Skin epidermis (tissue), 12 donors: ENCODE measurements at regions not wholly inside any gene's neighbourhood (a gene's known extent, or its start where the extent isn't known, plus 50 kb on each side); places are given as distances from the start of the nearest gene placed in this dataset.
"Not testable (repeated sequence)": the region's sequence is repeated elsewhere in the genome, so short reads cannot be mapped to it uniquely, and the experiment has no call there.

Source experiments
- H3K27ac ChIP-seq, 21 experiments: fragments of 200-600 bp; sonication (generic) in 11 of 21; one replicate each; pipeline ENCODE4 v1.5.0; 2020; ENCODE audit warnings: mild to moderate bottlenecking in 3 of 21, inconsistent platforms in 2 of 21, moderate library complexity in 2 of 21
- H3K4me3 ChIP-seq, 7 experiments: fragments of 200-600 bp; sonication (generic) in 2 of 7; one replicate each; pipeline ENCODE4 v1.5.0; 2020; ENCODE audit warnings: inconsistent platforms in 2 of 7, mild to moderate bottlenecking in 2 of 7, moderate library complexity in 1 of 7

DNA sequence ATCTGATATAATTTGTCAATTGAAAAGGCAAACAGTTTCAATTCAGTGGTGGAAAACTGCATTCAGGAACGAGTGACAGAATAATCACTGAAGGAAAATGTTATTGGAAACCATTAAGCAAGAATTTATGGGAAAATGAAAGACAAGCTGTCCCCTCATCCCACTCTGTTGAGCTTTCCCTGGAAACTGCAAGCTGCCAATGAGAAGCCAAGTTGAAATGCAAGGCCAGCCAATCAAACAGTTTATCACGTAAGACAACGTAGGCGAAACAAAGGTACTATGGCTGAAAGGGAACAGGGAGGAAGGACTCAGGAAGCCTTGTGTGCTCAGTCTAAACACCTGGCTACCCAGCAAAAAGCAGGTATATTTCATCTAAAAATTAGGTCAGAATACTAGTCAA lies 187.9 kb upstream of the ATP10A start:
- Histone ChIP-seq H3K4me3 (no peak overlapping the region), H3K27ac (no peak overlapping the region)

DNA sequence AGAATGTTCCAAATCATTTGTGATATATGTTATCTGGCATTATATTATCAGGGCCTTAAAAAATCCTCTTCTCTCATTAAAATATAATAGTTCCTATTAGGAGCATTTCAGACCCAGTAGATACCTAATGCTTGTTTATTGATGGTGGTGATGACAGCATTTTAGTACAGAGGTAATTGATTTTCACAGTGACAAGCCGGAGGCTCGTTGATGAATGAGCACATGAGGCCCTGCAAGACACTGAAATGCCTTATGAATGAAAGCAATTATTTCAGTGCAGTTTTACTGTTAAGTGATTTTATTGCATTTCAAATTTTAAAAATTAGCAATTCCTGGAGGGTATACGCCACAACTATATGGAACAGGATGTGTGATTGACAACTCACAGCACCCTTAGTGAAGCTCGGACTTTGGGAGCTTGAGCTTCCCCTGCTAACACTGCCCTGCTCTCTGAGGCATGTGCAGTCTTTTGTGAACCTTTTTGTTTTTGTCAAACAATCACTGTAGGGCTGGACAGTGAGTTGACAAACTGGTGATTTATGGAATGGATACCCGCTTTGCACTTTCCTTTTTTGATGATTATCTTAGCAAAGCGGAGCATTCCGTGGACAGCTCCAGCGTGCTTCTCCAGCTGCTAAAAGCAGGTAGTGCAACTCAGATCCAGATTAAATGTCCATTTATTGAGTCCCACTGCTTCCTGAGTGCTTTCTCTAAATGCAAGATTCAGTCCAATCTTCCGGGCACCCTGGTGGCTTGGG lies 187.0 kb upstream of the ATP10A start:
- H3K4me3 ChIP-seq = no peak overlapping the region
- H3K27ac ChIP-seq = no peak overlapping the region

GRCh38 chr15:26048669-26049068 lies 185.5 kb upstream of the ATP10A start:
- no peak overlapping the region for H3K27ac ChIP-seq
- no peak overlapping the region for H3K4me3 ChIP-seq

- no peak overlapping the region for H3K4me3 ChIP-seq
- H3K27ac ChIP-seq = no peak overlapping the region
Observed at GRCh38 chr15:26045516-26045915, 182.4 kb upstream of the ATP10A start.

DNA sequence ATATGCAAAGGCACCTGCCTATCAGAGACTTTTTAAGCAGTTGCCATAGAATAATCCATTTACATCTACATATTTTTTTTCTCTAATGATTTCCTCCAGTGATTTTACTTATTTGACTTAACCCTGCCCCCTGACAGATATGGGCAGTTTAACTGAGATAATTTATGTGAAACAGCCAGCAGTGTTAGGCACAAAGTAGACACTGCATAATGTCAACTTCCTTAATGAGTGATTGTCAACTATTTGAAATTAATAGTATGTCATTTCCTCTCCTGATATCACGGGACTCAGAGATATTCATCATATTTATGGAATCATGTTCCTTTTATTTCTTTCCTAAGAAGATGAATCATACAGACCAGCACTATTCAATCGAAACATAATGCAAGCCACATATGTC lies 179.9 kb upstream of the ATP10A start:
- H3K27ac ChIP-seq = no peak overlapping the region

GRCh38 chr15:26038693-26039092 lies 175.6 kb upstream of the ATP10A start:
- H3K4me3 ChIP-seq = no peak overlapping the region
- no peak overlapping the region for H3K27ac ChIP-seq

More for the DNA sequence above, 179.9 kb upstream of the ATP10A start:
- no peak overlapping the region for H3K4me3 ChIP-seq

DNA sequence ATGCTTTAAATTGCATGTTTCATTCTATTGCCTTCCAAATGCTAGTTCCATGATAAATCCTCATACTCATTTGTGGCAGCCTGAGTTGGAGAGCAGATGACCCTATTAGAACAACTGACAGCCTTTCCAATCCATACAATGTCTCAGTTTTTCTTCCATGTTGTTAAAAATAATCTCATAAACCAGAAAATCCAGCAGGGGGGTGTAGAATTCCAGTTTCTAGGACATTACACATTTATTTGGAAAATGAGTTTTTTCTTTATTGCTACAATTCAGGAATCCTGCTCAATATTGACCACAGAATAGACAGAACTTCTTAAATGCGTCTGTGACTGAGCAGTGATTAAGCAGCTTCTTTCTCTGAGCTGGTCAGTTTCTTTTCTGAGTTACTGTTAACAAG lies 174.2 kb upstream of the ATP10A start:
- Histone ChIP-seq H3K27ac (no peak overlapping the region), H3K4me3 (no peak overlapping the region)

DNA sequence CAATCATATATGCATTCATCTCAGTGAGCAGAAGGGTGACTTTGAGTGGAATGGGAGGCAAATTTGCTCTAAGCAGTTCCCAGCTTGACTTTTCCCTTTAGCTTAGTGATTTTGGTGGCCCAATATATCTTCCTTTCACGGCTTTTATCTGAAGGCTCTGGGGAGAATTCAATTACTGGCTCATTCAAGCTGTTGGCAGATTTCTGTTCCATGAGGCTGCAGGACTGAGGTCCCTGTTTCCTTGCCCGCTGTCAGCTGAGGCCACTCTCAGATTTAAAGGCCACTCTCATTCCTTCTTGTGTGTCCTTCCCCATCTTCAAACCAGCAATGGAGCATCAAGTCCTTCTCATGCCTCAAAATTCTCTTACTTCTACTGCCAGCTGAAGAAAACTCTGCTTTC lies 170.4 kb upstream of the ATP10A start:
- H3K4me3 ChIP-seq = no peak overlapping the region

DNA sequence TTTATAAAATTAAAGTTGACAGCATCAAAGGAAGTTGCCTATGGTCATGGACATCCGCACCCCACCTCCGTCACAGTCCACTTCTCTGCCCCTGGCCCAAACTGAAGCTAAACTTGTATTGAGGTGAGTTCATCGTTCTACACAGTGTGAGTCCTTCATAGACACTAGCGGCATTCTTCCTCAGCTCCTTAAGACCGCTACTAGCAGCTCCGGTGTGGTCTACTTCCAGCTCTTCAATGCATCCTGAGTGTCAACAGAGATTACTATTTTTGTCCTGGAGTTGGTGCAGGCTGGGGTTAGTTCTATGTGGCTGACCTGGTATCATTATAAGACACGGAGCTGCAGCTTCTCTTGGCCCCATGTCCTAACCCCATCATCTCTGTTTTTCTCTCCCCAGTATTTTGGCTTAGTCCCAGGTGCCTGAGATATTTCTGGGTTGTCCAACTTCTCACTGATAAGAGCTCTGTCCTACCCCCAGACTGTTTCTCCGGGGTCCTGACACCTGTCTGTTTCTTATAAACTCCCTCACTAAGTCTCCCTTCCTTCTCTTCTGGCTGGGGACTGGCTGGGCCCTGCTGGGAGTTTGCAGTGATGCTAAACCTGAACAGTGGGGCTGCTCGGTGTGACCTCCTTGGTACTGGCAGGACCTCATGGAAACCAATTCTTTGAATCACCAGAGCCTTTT lies 169.2 kb upstream of the ATP10A start:
- Histone ChIP-seq H3K27ac (no peak overlapping the region), H3K4me3 (no peak overlapping the region)

More for the DNA sequence above, 170.4 kb upstream of the ATP10A start:
- H3K27ac ChIP-seq = no peak overlapping the region

GRCh38 chr15:26029586-26029985 lies 166.5 kb upstream of the ATP10A start:
- H3K4me3 ChIP-seq, H3K27ac ChIP-seq: not testable (repeated sequence)

GRCh38 chr15:26029146-26029545 lies 166.0 kb upstream of the ATP10A start:
- H3K4me3 ChIP-seq = no peak overlapping the region
- H3K27ac ChIP-seq = no peak overlapping the region

DNA sequence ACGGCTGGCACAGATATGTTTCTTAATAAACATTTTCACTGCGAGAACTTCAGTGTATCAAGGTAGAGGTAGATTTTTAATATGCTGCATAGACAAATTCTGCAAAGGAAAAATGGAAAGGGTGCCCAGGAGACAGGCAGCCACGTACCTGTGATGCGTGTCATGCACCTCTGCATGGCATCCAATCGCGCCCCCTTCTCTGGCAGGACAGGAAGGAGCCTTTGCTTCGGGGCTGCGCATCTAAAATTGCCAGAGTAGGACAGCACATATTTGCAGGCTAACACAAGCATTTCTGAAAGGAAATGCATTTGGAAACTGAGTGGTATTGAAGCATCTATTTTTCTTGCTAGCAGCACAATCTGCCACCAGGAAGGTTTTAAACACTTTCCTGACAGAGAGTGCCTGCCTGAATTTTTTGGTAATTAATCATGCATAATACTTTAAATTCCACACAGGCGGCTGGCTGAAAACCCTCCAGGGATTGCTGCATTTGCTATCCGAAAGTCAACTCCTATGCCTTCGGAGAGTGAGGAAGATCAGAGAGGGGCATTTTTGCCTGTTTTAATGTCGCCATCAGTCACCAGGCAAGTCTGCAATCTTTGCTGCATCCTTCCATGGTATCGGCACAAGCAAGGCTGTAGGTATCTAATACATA lies 165.1 kb upstream of the ATP10A start:
- no peak overlapping the region for H3K4me3 ChIP-seq
- H3K27ac ChIP-seq = no peak overlapping the region

DNA sequence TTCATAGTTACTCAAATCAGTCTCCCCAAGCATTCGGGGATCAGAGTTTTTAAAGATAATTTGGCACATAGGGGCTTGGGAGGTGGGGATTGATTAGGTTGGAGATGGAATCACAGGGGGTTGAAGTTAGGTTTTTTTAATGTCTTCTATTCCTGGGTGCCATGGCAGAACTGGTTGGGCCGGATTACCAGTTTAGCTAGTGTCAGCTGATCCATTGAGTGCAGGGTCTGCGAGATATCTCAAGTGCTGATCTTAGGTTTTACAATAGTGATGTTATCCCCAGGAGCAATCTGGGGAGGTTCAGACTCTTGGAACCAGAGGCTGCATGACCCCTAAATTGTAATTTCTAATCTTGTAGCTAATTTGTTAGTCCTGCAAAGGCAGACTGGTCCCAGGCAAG lies 163.5 kb upstream of the ATP10A start:
- H3K4me3 ChIP-seq, H3K27ac ChIP-seq: not testable (repeated sequence)

DNA sequence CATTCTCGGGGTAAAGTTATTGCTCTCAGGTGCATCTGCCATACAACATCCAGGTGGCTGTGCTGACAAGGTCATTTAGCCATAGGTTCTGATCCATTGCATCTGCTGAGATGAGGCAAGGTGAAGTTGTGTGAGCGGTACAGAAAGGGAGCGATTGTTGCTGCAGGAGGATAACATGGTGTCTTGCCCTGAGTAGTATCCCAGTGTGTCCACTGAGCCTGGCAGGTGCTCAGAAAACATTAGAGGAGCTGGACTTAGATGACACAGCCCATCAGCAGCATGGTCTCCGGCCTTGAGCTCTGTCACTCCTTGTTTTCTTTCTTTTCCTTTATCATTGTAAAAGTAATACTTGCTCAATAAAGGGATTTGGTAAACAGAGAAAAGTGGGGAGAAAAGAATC lies 161.1 kb upstream of the ATP10A start:
- no peak overlapping the region for H3K27ac ChIP-seq

GRCh38 chr15:26023691-26024090 lies 160.6 kb upstream of the ATP10A start:
- Histone ChIP-seq H3K27ac (no peak overlapping the region), H3K4me3 (no peak overlapping the region)

More for the DNA sequence above, 161.1 kb upstream of the ATP10A start:
- no peak overlapping the region for H3K4me3 ChIP-seq

- no peak overlapping the region for H3K27ac ChIP-seq
- no peak overlapping the region for H3K4me3 ChIP-seq
Observed at GRCh38 chr15:26023231-26023630, 160.1 kb upstream of the ATP10A start.

DNA sequence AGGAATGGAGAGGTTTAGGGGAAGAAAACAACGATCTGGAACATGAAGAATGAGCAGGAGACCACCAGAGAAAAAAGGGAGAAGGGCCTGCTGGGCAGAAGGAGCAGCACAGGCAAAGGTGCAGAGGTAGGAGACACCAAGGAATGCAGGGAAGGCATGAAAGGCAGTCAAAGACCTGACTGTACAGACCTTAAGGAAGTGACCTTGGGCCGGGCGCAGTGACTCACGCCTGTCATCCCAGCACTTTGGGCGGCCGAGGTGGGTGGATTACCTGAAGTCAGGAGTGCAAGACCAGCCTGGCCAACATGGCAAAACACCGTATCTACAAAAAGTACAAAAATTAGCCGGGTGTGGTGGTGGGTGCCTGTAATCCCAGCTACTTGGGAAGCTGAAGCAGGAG lies 157.7 kb upstream of the ATP10A start:
- Histone ChIP-seq H3K27ac (no peak overlapping the region), H3K4me3 (no peak overlapping the region)

GRCh38 chr15:26017665-26018064 lies 154.5 kb upstream of the ATP10A start:
- Histone ChIP-seq H3K27ac (no peak overlapping the region), H3K4me3 (no peak overlapping the region)

DNA sequence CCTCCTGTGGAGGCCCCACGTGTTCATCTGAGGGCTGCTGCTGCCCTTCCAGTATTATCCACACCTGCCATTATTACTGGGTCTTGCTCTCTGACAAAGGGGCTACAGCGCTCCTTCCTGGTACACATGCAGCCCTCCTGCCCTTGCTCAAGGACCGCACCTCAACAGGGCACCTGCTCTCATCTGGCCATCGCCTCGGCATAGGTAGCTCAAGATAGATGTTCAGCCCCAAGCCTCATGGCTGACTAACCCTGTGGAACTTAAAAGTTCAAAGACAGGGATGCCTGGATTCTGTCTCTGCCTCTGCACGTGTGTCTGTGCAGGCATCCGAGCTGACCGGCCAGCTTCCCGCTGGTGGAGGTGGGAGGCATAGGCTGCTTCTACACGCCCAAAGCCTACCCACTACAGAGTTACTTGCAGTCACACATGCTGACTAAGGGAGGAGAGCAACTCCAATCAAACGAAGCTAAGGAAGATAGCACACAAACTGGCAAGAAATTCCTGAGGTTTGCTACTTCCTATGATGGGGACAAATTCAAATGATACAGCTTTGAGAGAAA lies 152.5 kb upstream of the ATP10A start:
- Histone ChIP-seq H3K27ac (no peak overlapping the region), H3K4me3 (no peak overlapping the region)

DNA sequence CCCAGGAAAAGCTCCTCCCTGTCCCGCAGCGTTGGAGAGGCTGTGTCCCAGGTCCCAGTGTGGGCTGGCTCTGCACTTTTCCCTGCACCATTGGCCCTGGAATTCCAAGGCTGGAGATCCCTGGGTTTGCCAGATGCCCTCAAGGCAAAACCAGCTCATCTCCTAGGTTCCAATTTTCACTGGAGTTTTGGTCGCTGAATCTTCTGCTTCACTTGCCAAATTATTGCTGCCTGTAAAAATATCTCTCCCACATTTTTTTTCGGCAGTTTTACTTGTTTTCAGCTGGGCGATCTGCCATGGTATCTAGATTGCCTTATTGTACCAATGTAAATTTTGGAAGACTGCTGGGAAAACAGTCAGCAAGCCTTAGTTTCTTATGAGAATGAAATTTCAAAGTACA lies 150.9 kb upstream of the ATP10A start:
- no peak overlapping the region for H3K4me3 ChIP-seq

GRCh38 chr15:26011916-26012315 lies 148.8 kb upstream of the ATP10A start:
- Histone ChIP-seq H3K4me3 (no peak overlapping the region), H3K27ac (no peak overlapping the region)

More for the DNA sequence above, 150.9 kb upstream of the ATP10A start:
- H3K27ac ChIP-seq = no peak overlapping the region
